Activated CD8-positive, alpha-beta T cell treated with anti-CD3 and anti-CD28 coated beads, Interleukin-2, amount 10 ng/mL, durations not matched to agents 7 days and 5 days (primary cell): ENCODE measurements at regions not wholly inside any gene's neighbourhood (a gene's known extent, or its start where the extent isn't known, plus 50 kb on each side); places are given as distances from the start of the nearest gene placed in this dataset.
"Not testable (repeated sequence)": the region's sequence is repeated elsewhere in the genome, so short reads cannot be mapped to it uniquely, and the experiment has no call there.

Experiments
- ATAC-seq: fragments of 150-1000 bp; cut with Tn5 transposase; one replicate; pipeline ENCODE4 v1.10.0; 2021; ENCODE audit warnings: moderate library complexity
- CTCF ChIA-PET: fragments of 350-600 bp; sonication (Branson Sonifier 250); formaldehyde crosslinking; loops from one replicate; lab custom pipeline; 2021; ENCODE audit warnings: antibody characterized with exemption; lab: Charles Lee
- POLR2A ChIA-PET: fragments of 350-600 bp; sonication (Branson Sonifier 250); formaldehyde crosslinking; loops from one replicate; lab custom pipeline; 2021; ENCODE audit warnings: antibody characterized with exemption; lab: Charles Lee
- DNase-seq: peaks from one replicate; pipeline ENCODE4 v3.0.0-alpha.2; 2020
- H3K27ac Mint-ChIP-seq: one replicate; pipeline ENCODE4 v1.8.0; 2021; ENCODE audit warnings: mild to moderate bottlenecking, mixed read lengths
- H3K27me3 Mint-ChIP-seq: one replicate; pipeline ENCODE4 v1.8.0; 2021; ENCODE audit warnings: low read depth, mixed read lengths
- H3K36me3 Mint-ChIP-seq: one replicate; pipeline ENCODE4 v1.8.0; 2021; ENCODE audit warnings: low read depth, mixed read lengths
- H3K4me1 Mint-ChIP-seq: one replicate; pipeline ENCODE4 v1.8.0; 2021; ENCODE audit warnings: low read depth, mixed read lengths
- H3K4me3 Mint-ChIP-seq: one replicate; pipeline ENCODE4 v1.8.0; 2021; ENCODE audit warnings: mild to moderate bottlenecking, mixed read lengths
- H3K9me3 Mint-ChIP-seq: one replicate; pipeline ENCODE4 v1.8.0; 2022; ENCODE audit warnings: mixed read lengths; ENCODE audit not compliant: insufficient read depth

- no peaks in the 10 kb centered on the region for H3K27me3 Mint-ChIP-seq
- no peak for DNase-seq
- no peak overlapping the region for H3K27ac Mint-ChIP-seq
- no peak for ATAC-seq
- peaks cover 11% of the 10 kb centered on the region for H3K9me3 Mint-ChIP-seq
- ChIA-PET POLR2A (no interaction called here), CTCF (no interaction called here)
- H3K4me3 Mint-ChIP-seq: no peak overlapping the region
- H3K4me1 Mint-ChIP-seq: no peaks in the 10 kb centered on the region
- no peaks in the 10 kb centered on the region for H3K36me3 Mint-ChIP-seq
Measured at GRCh38 chr4:97139791-97140190, 1003.5 kb downstream of the STPG2 start.

GRCh38 chr4:97140545-97140944 is 1002.7 kb downstream of the STPG2 start:
- Mint-ChIP-seq H3K36me3 (no peaks in the 10 kb centered on the region), H3K27ac (no peak overlapping the region), H3K27me3 (no peaks in the 10 kb centered on the region), H3K9me3 (peaks cover 11% of the 10 kb centered on the region), H3K4me1 (no peaks in the 10 kb centered on the region), H3K4me3 (no peak overlapping the region)
- ATAC-seq (no peak), DNase-seq (no peak)
- POLR2A ChIA-PET: no interaction called here
- CTCF ChIA-PET: no interaction called here

- POLR2A ChIA-PET, H3K27ac Mint-ChIP-seq, H3K4me3 Mint-ChIP-seq, H3K36me3 Mint-ChIP-seq, H3K27me3 Mint-ChIP-seq, CTCF ChIA-PET, H3K4me1 Mint-ChIP-seq, DNase-seq, ATAC-seq: not testable (repeated sequence)
- peaks cover 11% of the 10 kb centered on the region for H3K9me3 Mint-ChIP-seq
Measured at GRCh38 chr4:97141332-97141731, 1001.9 kb downstream of the STPG2 start.

- Mint-ChIP-seq H3K27me3 (no peaks in the 10 kb centered on the region), H3K27ac (no peak overlapping the region), H3K4me3 (no peak overlapping the region), H3K9me3 (peaks cover 11% of the 10 kb centered on the region), H3K4me1 (no peaks in the 10 kb centered on the region), H3K36me3 (no peaks in the 10 kb centered on the region)
- no peak for ATAC-seq
- DNase-seq: no peak
- ChIA-PET CTCF (interaction anchor here (0.9 kb wide), 1 partner anchor 13 kb away, joined by 3 read pairs; no protein-coding TSS in a partner anchor), POLR2A (no interaction called here)
Measured at GRCh38 chr4:97142410-97142809, 1000.9 kb downstream of the STPG2 start.

- ATAC-seq: no peak
- no peak overlapping the region for H3K27ac Mint-ChIP-seq
Measured at GRCh38 chr4:97142893-97143292, 1000.4 kb downstream of the STPG2 start.

GRCh38 chr4:97144199-97144598 is 999.1 kb downstream of the STPG2 start:
- H3K36me3 Mint-ChIP-seq: no peaks in the 10 kb centered on the region
- ChIA-PET POLR2A (no interaction called here), CTCF (no interaction called here)
- no peak overlapping the region for H3K27ac Mint-ChIP-seq
- DNase-seq (no peak), ATAC-seq (no peak)
- H3K4me3 Mint-ChIP-seq: no peak overlapping the region
- no peaks in the 10 kb centered on the region for H3K27me3 Mint-ChIP-seq
- H3K9me3 Mint-ChIP-seq: peaks cover 5% of the 10 kb centered on the region
- H3K4me1 Mint-ChIP-seq: no peaks in the 10 kb centered on the region

More at GRCh38 chr4:97142893-97143292, 1000.4 kb downstream of the STPG2 start:
- H3K36me3 Mint-ChIP-seq: no peaks in the 10 kb centered on the region
- CTCF ChIA-PET: no interaction called here
- peaks cover 11% of the 10 kb centered on the region for H3K9me3 Mint-ChIP-seq
- no peak overlapping the region for H3K4me3 Mint-ChIP-seq
- POLR2A ChIA-PET: no interaction called here
- H3K27me3 Mint-ChIP-seq: no peaks in the 10 kb centered on the region
- no peaks in the 10 kb centered on the region for H3K4me1 Mint-ChIP-seq
- no peak for DNase-seq

- Mint-ChIP-seq H3K9me3 (no peaks in the 10 kb centered on the region), H3K27me3 (no peaks in the 10 kb centered on the region), H3K36me3 (no peaks in the 10 kb centered on the region), H3K4me3 (no peak overlapping the region), H3K4me1 (no peaks in the 10 kb centered on the region), H3K27ac (no peak overlapping the region)
- ChIA-PET CTCF (no interaction called here), POLR2A (no interaction called here)
- ATAC-seq: no peak
- no peak for DNase-seq
Measured at GRCh38 chr4:97150966-97151365, 992.3 kb downstream of the STPG2 start.

GRCh38 chr4:97152149-97152548 is 991.1 kb downstream of the STPG2 start:
- no peak overlapping the region for H3K27ac Mint-ChIP-seq
- POLR2A ChIA-PET: no interaction called here
- H3K36me3 Mint-ChIP-seq: no peaks in the 10 kb centered on the region
- ATAC-seq: no peak
- CTCF ChIA-PET: no interaction called here
- H3K9me3 Mint-ChIP-seq: no peaks in the 10 kb centered on the region
- no peak overlapping the region for H3K4me3 Mint-ChIP-seq
- H3K4me1 Mint-ChIP-seq: no peaks in the 10 kb centered on the region
- no peak for DNase-seq
- H3K27me3 Mint-ChIP-seq: no peaks in the 10 kb centered on the region

- no peaks in the 10 kb centered on the region for H3K27me3 Mint-ChIP-seq
- no peaks in the 10 kb centered on the region for H3K4me1 Mint-ChIP-seq
- DNase-seq (no peak), ATAC-seq (no peak)
- ChIA-PET CTCF (no interaction called here), POLR2A (no interaction called here)
- no peak overlapping the region for H3K27ac Mint-ChIP-seq
- no peak overlapping the region for H3K4me3 Mint-ChIP-seq
- no peaks in the 10 kb centered on the region for H3K36me3 Mint-ChIP-seq
- no peaks in the 10 kb centered on the region for H3K9me3 Mint-ChIP-seq
Measured at GRCh38 chr4:97153042-97153441, 990.2 kb downstream of the STPG2 start.

- Mint-ChIP-seq H3K36me3 (no peaks in the 10 kb centered on the region), H3K4me3 (no peak overlapping the region), H3K4me1 (no peaks in the 10 kb centered on the region), H3K9me3 (no peaks in the 10 kb centered on the region), H3K27me3 (no peaks in the 10 kb centered on the region), H3K27ac (no peak overlapping the region)
- DNase-seq: no peak
- ChIA-PET CTCF (interaction anchor here (1.3 kb wide), 1 partner anchor 8 kb away, joined by 3 read pairs; no protein-coding TSS in a partner anchor), POLR2A (no interaction called here)
- ATAC-seq: no peak
Measured at GRCh38 chr4:97159625-97160024, 983.7 kb downstream of the STPG2 start.

- ATAC-seq (no peak), DNase-seq (no peak)
- Mint-ChIP-seq H3K36me3 (no peaks in the 10 kb centered on the region), H3K4me3 (no peak overlapping the region), H3K27ac (no peak overlapping the region), H3K4me1 (no peaks in the 10 kb centered on the region), H3K9me3 (peaks cover 7% of the 10 kb centered on the region), H3K27me3 (no peaks in the 10 kb centered on the region)
- ChIA-PET POLR2A (no interaction called here), CTCF (no interaction called here)
Measured at GRCh38 chr4:97185233-97185632, 958.0 kb downstream of the STPG2 start.

GRCh38 chr4:97197106-97197505 is 946.2 kb downstream of the STPG2 start:
- H3K27ac Mint-ChIP-seq: no peak overlapping the region
- DNase-seq (no peak), ATAC-seq (no peak)
- H3K36me3 Mint-ChIP-seq: no peaks in the 10 kb centered on the region
- CTCF ChIA-PET: no interaction called here
- H3K4me1 Mint-ChIP-seq: no peaks in the 10 kb centered on the region
- POLR2A ChIA-PET: no interaction called here
- no peaks in the 10 kb centered on the region for H3K27me3 Mint-ChIP-seq
- peaks cover 3% of the 10 kb centered on the region for H3K9me3 Mint-ChIP-seq
- no peak overlapping the region for H3K4me3 Mint-ChIP-seq

- no peaks in the 10 kb centered on the region for H3K9me3 Mint-ChIP-seq
- no peak overlapping the region for H3K27ac Mint-ChIP-seq
- H3K4me3 Mint-ChIP-seq: no peak overlapping the region
- ChIA-PET POLR2A (no interaction called here), CTCF (no interaction called here)
- H3K36me3 Mint-ChIP-seq: no peaks in the 10 kb centered on the region
- ATAC-seq (no peak), DNase-seq (no peak)
- no peaks in the 10 kb centered on the region for H3K4me1 Mint-ChIP-seq
- no peaks in the 10 kb centered on the region for H3K27me3 Mint-ChIP-seq
Measured at GRCh38 chr4:97208749-97209148, 934.5 kb downstream of the STPG2 start.
